ENCODE measurements at regions not wholly inside any gene's neighbourhood (a gene's known extent, or its start where the extent isn't known, plus 50 kb on each side); places are given as distances from the start of the nearest gene placed in this dataset.
A peak's percentile ranks its signal among the peaks of the same experiment; 100 is the strongest.

DNA sequence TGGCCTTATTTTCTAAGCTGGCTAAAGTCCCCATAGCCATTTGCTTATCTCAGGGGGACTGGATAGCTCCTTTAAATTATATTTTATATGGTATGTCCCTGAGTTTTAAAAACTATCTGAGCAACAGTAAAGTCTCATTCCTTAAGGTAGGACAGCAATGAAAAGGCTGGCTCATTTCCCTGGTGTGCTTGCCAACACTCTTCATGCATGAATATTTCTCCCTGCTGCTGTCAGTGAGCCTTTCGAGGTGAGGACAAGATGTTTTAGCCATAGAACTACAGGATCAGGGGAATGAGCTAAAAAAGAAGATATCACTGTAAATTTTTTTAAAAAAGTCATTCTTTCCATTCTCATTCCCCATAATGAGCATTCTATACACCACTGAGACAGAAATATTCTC is 427.3 kb upstream of the FAM241A start:
- peak; percentile 3 for DNase-seq (ENCODE audit: low read depth)

DNA sequence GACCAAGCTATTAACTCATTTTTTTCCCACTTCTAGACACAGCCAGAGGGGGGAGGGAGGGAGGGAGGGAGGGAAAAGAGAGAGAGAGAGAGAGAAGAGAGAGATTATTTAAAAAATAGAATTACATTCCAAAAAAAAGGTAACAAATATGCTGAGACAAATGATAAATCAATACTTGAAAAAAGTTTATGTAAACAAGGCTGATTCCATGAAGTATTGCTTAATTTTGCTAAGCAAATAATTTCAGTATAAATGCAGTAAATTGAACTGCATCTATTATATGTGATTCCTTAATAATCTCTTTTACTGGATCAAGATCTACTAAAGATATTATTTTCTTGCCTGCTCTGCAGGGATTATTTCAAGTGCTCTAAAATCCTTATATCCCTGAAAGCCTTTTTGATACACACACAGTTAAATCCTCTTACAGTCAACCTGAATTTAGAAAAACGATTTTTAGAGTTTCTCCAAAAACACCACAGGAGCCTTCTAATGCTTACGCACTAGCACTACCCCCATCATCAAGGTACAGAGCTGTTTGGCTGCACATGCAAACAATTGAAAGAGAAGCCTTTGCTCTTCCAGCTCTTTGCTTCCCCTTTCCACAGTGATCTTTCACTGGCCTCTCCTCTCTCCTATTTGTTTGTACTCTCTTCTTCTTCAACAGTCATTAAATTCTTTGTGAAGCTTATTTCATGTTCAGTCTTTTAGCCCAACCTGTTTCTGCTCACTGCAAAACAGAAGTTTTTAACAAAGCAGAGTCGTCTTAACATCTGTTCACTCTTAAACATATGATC is 426.3 kb upstream of the FAM241A start:
- DNase-seq (ENCODE audit: low read depth), result no peak

DNA sequence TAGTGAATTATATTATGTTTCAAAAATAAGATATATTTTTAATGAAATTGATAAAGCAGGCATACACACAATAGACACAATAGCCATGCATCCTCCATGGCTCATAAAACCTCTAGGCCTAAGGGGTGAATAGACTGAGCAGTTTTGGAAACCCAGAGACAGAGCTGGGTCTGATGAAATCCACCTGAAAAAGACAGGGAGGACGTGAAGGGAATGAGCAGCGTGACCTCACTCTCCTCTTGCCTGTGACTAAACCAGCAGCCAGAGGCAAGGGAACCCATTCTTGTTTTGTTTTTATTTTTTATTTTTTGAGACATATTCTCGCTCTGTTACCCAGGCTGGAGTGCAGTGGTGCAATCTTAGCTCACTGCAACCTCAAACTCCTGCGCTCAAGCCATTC is 424.4 kb upstream of the FAM241A start:
- no peak for DNase-seq (ENCODE audit: low read depth)

DNA sequence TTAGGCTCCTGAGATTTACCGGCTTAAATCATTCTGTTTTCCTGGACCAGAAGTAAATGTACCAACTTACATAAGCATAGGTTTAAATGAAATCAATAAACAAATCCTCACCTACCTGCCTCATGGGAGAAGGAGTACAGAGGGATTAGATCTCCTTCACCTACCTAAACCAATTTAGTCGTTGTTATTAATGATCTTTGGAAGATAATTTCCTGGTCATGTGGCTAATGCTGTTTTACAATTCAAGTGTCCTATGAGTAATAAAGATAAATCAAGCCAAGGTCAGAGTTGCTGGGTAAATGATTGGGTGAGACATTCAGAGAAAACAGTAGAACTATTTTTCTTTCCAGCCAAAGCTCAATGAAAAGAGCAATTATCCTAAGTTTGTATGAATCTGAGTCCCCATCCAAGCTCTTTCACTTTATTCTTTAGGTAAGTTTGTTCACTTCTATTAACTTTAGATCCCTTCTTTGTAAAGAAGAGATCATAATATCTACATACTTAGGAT is 423.0 kb upstream of the FAM241A start:
- no peak for DNase-seq (ENCODE audit: low read depth)

DNA sequence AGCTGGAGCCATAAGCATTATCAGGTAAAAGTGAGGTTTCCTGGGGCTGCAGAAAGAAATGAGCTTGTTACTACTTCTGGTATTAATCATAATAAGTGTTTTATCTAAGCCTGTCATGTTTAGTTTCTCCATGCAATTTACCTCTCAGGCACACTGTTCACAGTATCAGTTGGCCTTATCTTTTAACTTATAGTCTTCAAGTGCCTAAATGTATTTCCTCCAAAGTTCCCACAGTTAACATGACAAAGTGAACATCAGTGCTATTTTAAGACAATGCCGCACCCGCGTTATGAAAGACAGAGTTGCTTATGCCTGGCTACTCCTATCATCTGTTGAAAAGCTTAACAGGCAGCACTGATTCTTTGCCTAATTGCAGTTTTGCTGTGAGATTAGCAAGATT is 408.7 kb upstream of the FAM241A start:
- no peak for DNase-seq (ENCODE audit: low read depth)

DNA sequence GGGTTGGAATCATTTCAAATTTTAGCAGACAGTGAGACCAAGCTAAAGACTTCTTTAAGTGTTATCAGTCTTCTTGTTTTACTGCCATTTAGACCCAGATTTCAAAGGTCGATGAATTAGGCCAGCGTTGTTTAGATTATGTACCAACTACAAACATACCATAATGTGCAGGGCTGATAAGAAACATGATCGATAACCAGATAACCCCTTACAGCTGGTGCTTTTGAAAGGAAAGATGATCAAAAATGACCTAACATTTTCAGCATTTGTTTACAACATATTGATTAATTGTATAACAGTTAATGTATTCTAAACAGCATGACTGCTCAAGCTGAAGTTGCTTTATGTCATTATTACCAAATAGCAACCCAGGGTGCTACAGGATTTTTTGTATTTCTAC is 400.4 kb upstream of the FAM241A start:
- no peak for DNase-seq (ENCODE audit: low read depth)

DNA sequence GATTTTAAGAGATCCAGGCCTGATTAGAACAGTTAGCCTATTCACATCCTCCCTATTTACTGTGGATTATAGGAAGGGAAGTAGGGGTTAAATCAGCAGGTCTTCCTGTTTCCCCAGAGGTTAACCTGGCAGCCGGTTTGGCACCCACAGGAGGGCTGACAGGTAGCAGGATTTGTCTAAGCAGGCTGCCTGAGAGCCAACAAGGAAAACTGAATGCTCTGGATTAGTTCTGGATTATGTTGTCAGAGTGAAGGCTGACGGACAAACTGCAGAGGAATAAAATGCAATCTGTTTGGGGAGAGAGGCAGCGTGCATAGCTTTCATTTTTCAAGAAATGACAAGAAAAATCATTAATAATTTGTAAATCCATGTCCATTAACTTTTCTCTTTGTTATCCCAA is 397.1 kb upstream of the FAM241A start:
- no peak for DNase-seq (ENCODE audit: low read depth)

DNA sequence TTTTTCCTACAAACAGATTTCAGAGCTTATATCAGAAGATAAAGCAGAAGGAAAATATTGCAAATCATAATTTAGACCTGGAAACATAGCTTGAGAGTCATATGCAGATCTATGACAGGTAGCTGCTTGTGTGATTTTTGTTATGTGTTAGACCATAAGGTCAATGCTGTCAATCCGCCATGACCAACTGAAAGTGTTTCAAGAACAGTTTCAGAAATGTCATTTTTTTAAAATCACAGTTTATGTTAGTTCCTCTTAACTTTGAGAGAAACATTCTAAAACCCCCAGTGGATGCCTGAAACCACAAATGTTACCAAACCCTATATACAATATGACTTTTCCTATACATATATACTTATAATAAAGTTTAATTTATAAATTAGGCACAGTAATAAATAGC is 391.3 kb upstream of the FAM241A start:
- no peak for DNase-seq (ENCODE audit: low read depth)

DNA sequence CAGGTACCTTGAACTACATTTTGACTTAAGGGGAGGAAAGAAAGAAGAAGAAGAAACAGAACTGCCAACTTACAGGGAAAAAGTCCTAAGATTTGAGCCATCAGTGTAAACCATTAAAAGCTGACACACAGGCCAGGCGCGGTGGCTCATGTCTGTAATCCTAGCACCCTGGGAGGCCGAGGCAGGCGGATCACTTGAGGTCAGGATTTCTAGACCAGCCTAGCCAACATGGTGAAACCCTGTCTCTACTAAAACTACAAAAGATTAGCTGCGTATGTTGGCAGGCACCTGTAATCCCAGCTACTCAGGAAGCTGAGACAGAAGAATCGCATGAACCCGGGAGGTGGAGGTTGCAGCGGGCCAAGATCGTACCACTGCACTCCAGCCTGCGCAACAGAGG is 389.7 kb upstream of the FAM241A start:
- DNase-seq (ENCODE audit: low read depth), result no peak

DNA sequence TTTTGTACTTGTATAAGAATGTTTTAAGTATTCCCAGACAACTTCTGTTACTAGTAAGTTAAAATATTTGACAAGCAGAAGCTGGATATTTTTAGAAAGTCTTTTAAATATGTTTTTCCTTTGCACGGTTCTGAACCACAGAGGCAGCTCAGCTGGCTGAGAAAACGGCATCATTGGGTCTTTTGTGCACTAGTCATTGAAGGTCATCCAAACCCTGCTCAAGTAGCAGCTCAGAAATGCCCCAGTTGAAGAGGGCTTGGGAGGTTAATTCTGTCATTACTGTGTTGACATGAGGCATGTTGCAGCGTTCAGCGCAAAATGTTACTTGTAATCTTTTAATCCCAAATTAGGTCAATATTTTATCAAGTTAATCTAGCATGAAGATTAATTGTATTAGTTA is 383.7 kb upstream of the FAM241A start:
- no peak for DNase-seq (ENCODE audit: low read depth)

DNA sequence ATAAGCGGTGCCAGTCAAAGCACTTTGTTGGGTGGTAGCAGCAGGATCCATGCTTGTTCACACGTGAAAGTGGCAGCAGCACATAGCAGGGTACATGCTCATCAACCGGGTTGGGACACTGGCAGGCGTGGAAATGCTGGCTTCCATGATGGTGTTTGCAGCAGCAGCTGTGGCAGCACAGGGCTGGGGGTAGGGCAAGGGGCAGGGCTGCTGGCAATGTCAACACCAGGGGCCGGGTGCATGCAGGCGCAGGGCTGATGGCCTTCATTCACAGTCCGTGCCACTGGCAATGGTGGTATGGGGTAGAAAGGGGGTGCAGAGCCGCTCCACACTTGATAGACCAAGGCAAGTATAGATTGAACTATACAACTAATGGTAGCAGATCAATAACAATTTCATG is 374.7 kb upstream of the FAM241A start:
- DNase-seq (ENCODE audit: low read depth), result no peak

DNA sequence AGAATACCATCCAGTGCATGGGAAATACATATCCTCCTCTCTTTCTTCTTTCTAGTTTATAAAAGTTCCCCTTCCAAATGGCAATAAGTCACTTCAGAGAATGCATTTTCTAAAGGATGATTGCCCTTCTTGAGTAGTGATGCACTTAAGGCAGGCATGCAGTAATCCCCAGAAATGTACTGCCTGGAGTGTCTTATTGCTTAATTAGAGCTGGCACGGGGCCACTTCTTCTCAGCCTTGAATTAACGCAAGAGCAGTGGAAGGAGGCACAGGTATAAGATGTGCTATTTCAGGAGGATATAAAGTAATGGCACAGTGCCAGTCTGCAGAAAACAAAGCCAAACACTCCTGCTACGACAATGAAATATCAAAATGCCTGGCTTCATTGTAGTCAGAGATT is 371.4 kb upstream of the FAM241A start:
- peak; percentile 61 for DNase-seq (ENCODE audit: low read depth)

DNA sequence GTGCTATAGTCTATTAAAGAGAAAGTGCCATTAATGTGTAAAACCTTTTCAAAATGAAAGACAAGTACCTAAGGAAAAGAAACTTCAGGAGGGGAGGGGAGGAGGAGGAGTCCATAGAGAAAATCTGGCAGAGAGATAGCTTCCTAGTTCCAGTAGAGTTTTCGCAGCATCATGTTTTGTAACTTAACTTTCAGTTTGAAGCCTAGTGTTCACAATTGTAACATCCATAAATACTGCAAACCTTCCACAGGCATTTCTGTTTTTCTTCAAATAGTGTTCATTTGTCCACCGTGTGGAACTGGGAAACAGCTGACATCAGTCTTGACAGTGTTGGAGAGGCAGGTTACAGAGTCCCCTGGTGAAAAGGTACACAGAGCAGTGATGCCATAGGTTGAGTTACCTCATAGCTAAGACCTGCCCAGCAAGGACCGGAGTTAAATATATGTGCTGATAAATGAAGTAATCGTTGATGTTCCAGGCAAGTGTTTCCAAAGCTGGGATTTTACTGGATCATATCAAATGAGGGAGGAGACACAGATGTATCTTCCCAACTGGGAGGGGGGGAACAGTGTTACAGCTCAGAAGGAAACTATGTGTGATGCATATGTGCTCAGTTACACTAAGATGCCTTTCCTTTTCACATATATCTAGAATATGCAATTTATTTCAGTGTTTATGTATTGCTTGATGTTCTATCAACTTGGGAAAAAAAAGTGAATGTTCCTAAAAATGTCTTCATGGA is 369.5 kb upstream of the FAM241A start:
- peak; percentile 60 for DNase-seq (ENCODE audit: low read depth)

DNA sequence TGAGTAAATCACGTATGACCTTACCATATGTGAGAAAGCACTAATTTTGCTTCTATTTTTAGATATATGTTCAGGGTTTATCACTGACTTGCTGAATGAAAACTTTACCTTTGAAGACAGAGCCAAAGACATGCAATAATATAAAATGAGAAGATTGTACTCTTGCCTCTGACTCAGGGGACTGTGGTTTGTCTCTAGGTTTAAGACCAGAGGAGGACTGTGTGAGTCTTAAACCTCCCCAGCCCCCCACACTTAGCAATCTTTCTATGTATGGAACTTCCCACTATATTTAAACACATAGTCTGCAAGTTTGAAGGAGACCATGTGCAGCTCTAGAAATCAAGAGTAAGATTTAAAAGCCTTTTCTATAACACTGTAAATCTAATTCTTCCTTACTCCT is 368.7 kb upstream of the FAM241A start:
- peak; percentile 65 for DNase-seq (ENCODE audit: low read depth)

DNA sequence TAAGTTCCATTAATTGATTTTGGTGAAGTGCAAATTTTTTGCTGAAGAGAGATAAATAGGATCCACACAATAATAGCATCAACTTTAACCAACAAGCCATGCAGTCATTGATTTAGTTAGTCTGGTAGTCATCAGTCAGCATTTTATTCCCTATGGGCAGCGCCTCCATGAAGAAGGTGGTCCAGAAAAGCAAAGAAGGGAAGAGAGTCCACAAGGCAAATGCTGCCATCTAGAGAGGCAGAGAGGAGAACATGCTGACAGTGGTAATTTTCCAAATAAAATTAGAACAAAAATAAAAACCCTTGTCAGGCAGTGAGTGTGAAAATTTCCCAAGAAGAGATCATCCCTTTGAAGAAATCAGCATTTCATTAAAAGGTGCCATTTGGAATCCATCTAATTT is 366.7 kb upstream of the FAM241A start:
- peak; percentile 29 for DNase-seq (ENCODE audit: low read depth)

DNA sequence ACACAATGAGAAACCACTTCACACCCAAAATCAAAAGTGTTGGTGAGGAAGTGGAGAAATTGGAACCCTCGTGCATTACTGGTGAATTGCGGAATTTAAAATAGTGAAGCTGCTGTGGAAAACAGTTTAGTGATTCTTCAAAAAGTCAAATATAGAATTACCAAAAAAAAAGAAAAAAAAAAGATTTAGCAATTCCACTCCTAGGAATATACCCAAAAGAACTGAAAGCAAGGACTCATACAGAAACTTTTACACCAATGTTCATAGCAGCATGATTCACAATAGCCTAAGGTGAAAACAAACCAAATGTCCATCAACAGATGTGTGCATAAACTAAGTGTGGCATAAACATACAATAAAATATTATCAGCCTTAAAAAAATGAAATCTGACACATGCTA is 364.3 kb upstream of the FAM241A start:
- no peak for DNase-seq (ENCODE audit: low read depth)

DNA sequence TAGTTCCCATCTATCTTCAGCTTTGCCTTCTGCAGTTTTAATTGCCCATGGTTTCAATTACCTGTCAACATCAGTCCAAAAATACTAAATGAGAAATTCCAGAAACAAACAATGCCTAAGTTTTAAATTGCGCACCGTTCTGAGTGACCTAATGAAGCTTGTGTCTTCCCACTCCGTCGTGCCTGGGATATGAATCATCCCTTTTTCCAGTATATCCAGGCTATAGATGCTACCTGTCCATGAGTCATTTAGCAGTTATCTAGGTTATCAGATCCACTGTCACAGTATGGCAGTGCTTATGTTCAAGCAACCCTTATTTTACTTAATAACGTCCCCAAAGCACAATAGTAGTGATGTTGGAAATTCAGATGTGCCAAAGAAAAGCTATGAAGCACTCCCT is 363.6 kb upstream of the FAM241A start:
- DNase-seq (ENCODE audit: low read depth), result peak; percentile 9

DNA sequence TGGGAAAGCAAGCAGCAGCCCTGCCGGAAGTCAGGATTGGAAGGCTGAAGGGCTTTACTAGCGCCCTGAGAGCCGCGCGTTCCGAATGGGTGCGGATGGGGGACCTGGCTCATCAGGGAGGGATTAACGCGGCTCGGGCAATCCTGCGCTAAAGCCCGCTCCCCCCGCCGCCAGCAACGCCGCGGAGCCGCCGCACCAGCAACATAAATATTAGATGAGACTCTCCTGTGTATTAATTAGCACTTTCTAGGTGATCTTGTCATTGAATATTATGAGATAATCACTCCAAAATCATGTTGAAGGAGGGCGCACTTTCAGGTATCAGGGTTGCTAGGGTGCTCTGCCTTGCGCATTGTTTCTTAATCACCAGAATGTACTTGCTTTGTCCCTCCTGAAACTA is 357.2 kb upstream of the FAM241A start:
- peak; percentile 3 for DNase-seq (ENCODE audit: low read depth)

DNA sequence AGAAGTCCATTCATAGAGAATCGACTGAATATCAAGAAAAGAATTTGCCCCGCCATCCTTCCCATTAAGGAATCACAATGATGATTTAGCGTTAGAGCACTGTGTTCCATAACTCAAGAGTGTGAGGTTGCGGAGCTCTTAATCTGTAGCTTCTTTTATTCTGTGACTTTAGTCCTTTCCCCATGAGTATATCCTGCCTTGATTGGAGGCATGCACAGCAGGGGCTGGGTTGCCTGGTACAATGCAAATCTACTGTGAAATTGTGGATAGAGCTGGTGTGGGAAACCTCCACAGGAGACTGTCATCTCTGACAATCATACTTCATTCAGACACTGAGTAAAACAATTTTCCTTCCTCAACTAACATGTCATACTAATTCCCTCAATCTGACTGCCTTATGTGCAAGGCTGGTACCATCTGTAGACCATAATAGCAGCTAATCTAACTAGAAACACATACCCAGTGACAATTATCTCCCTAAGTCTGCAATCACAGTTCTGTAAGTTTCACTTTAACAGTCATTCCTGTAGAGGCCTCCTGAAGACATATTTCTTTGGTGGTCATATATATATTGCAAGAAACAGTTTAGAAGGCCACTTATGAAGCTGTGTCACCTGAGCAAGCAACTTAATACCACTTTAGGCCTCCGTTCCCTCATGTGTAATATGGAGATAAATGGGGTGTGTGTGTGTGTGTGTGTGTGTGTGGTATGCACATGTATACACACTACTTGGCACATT is 355.2 kb upstream of the FAM241A start:
- no peak for DNase-seq (ENCODE audit: low read depth)

DNA sequence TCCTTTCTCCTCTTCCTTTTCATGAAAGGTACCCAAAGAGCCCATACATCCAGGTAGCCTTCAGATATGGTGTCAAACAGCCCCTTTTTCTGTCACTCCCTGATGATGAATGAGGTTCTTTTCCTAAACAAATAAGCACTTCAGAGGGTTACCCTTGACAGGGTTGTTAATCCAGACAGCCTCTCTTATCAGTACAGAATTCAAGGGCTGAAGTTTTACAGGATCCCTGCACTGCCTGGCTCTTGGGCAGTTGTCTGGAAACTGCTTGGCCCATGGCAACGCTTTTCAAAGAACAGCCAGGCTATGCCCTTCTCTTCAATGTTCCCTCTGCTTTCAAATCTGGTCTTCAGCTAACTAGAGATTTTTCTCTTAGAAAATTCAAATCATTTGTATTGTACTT is 352.6 kb upstream of the FAM241A start:
- no peak for DNase-seq (ENCODE audit: low read depth)

DNA sequence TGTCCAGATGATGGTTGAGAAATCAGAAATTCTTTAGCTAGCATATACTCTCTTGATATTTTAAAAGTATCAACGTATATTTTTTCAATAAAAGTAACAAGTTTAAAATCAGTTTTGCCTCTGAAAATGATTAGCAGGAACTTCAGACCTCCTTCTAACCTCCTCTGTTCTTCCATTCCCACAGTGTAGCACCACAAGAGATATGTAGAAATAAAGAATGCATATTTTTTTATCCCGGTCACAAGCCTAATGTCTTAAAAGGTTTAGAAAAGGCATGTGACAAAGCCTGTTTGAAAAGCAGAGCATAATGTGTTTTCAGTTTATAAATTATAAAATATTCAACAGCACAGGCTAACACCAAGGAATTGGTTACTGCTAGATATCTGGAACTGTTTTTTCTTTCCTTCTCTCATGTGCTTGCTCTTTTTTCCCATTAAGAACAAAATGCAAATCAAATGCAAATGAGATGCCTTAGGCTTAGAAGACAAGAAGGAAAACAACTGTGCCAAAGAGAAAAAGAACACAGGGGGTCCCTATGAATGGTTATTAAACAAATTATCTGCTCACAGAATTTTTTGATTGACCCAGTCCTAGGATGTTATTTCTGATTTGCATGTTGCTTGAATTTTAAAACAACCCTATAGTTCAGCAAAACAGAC is 351.7 kb upstream of the FAM241A start:
- no peak for DNase-seq (ENCODE audit: low read depth)

DNA sequence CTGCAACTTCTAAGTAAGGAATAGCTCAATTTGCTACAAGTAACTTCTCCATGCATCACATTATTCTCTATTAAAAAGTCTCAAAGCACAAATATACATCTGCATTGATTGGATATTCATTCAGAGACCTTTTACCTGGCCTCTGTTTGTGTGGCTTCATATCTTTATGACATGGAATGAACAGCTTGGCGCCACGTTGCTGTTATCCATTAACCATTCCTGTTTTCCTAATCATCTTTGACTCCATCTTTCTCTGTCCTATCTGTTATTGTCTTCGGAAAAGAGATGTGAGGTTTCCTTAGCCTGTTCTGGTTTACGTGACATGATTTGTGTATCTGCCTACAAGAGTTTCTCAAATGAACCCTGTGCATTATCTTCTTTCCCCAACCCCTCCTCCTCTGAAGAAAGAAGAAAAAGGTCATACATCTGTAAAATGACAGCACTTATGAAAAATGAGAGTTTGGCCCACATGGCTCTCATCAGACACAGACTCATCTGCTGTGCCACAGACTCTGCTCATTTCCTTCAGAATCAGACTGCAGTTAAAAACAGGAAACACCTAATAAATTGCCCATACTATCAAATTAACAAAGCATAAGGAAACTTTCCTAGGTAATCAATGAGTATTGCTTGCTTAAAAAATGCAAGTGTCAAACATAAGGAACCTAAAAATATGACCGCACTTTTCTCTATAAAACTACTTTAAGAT is 347.6 kb upstream of the FAM241A start:
- no peak for DNase-seq (ENCODE audit: low read depth)

Measured in iris pigment epithelial cell (primary cell).